PC-3 (cell line): ENCODE measurements at regions not wholly inside any gene's neighbourhood (a gene's known extent, or its start where the extent isn't known, plus 50 kb on each side); places are given as distances from the start of the nearest gene placed in this dataset.

Source experiments
- ATAC-seq: fragments of 200-7000 bp; cut with Tn5 transposase; 2 replicates; pipeline ENCODE4 v1.9.1; 2020; ENCODE audit warnings: mild to moderate bottlenecking, moderate library complexity
- BruUV-seq: library from RNA; stranded (reverse); fragments of 400-500 nt; replicated peaks from 2 replicates; lab custom pipeline; 2021; lab: Mats Ljungman, UMichigan
- CTCF ChIA-PET: fragments of 300-600 bp; sonication (Branson Sonifier 250); formaldehyde crosslinking; loops from one replicate; lab custom pipeline; 2022; ENCODE audit warnings: antibody characterized with exemption; lab: Charles Lee
- POLR2A ChIA-PET: fragments of 300-600 bp; sonication (Branson Sonifier 250); formaldehyde crosslinking; loops from one replicate; lab custom pipeline; 2022; ENCODE audit warnings: antibody characterized with exemption; ENCODE audit not compliant: unreplicated experiment; lab: Charles Lee
- DNase-seq: peaks from one replicate; pipeline ENCODE4 v3.0.0-alpha.2; 2015
- H2AFZ ChIP-seq: fragments of 300-600 bp; sonication (generic); 2 replicates; pipeline ENCODE4 v1.6.0; 2016; ENCODE audit warnings: antibody characterized with exemption, low read length
- H3F3A ChIP-seq: fragments of 300-600 bp; sonication (generic); one replicate; pipeline ENCODE4 v1.6.0; 2017; ENCODE audit warnings: antibody characterized with exemption, low read length, control low read depth, mild to moderate bottlenecking; ENCODE audit not compliant: unreplicated experiment
- H3K27ac ChIP-seq: fragments of 300-600 bp; sonication (generic); 2 replicates; pipeline ENCODE4 v1.5.1; 2016; ENCODE audit warnings: mild to moderate bottlenecking, low read length
- H3K27me3 ChIP-seq: fragments of 300-600 bp; sonication (generic); 2 replicates; pipeline ENCODE4 v1.6.1; 2016; ENCODE audit warnings: low read length, mixed read lengths
- H3K36me3 ChIP-seq: fragments of 300-600 bp; sonication (generic); 2 replicates; pipeline ENCODE4 v1.6.1; 2016; ENCODE audit warnings: low read depth, mixed run types, low read length, mixed read lengths
- H3K4me1 ChIP-seq: fragments of 300-600 bp; sonication (generic); 2 replicates; pipeline ENCODE4 v1.5.1; 2016; ENCODE audit warnings: low read length; ENCODE audit not compliant: insufficient read depth
- H3K4me2 ChIP-seq: fragments of 300-600 bp; sonication (generic); 2 replicates; pipeline ENCODE4 v1.6.0; 2016; ENCODE audit warnings: low read length
- H3K4me3 ChIP-seq: fragments of 300-600 bp; sonication (generic); 2 replicates; pipeline ENCODE4 v1.5.1; 2016; ENCODE audit warnings: mild to moderate bottlenecking, low read length, mixed read lengths
- H3K79me2 ChIP-seq: fragments of 300-600 bp; sonication (generic); 2 replicates; pipeline ENCODE4 v1.6.1; 2017; ENCODE audit warnings: low read length, mixed read lengths
- H3K9ac ChIP-seq: fragments of 300-600 bp; sonication (generic); 2 replicates; pipeline ENCODE4 v1.6.0; 2016; ENCODE audit warnings: mild to moderate bottlenecking, low read length
- H3K9me2 ChIP-seq: fragments of 300-600 bp; sonication (generic); replicated peaks from 2 replicates; pipeline ENCODE4 v1.6.1; 2016; ENCODE audit warnings: mixed run types, low read length, mixed read lengths
- H3K9me3 ChIP-seq: fragments of 300-600 bp; sonication (generic); 2 replicates; pipeline ENCODE4 v1.6.1; 2016; ENCODE audit warnings: low read length, mixed read lengths
- H4K20me1 ChIP-seq: fragments of 300-600 bp; sonication (generic); 2 replicates; pipeline ENCODE4 v1.6.1; 2016; ENCODE audit warnings: low read length, mixed read lengths
- CTCF ChIP-seq: fragments of 300-600 bp; sonication (generic); conservative IDR thresholded peaks from 2 replicates; pipeline ENCODE4 v1.5.1; 2017; ENCODE audit warnings: antibody characterized with exemption, low read depth, mild to moderate bottlenecking, low read length
- EZH2 ChIP-seq: fragments of 300-600 bp; sonication (generic); IDR thresholded peaks from one replicate; pipeline ENCODE4 v1.6.1; 2017; ENCODE audit warnings: antibody characterized with exemption, mild to moderate bottlenecking, low read length; ENCODE audit not compliant: unreplicated experiment
- EZH2phosphoT487 ChIP-seq: fragments of 300-600 bp; sonication (generic); IDR thresholded peaks from 2 replicates; pipeline ENCODE4 v1.6.1; 2018; ENCODE audit warnings: mild to moderate bottlenecking, antibody characterized with exemption, low read length, borderline replicate concordance
- intact Hi-C: fragments of 100-400 bp; cut with micrococcal nuclease; formaldehyde crosslinking; loops from 2 replicates; pipeline ENCODE4 v1.9.0; 2023

GRCh38 chr6:79798841-79799240, 148.5 kb downstream of the ELOVL4 start:
- Histone ChIP-seq H3K27me3 (no peaks in the 10 kb centered on the region), H3K4me2 (no peak overlapping the region), H4K20me1 (no peaks in the 10 kb centered on the region), H3K79me2 (no peaks in the 10 kb centered on the region), H3K9ac (no peak overlapping the region), H3K36me3 (no peaks in the 10 kb centered on the region), H3K9me2 (no peaks in the 10 kb centered on the region), H3K4me1 (no peaks in the 10 kb centered on the region), H3K27ac (no peak overlapping the region), H3K4me3 (no peak overlapping the region), H3F3A (no peaks in the 10 kb centered on the region), H2AFZ (no peak overlapping the region), H3K9me3 (no peaks in the 10 kb centered on the region)
- ChIA-PET POLR2A (no interaction called here), CTCF (no interaction called here)
- intact Hi-C loops, result no loop called here
- no peak for DNase-seq
- TF ChIP-seq CTCF, result no peak
- no peak for TF ChIP-seq EZH2
- TF ChIP-seq EZH2phosphoT487, result no peak
- BruUV-seq, result no TSS peak
- ATAC-seq, result no peak

- H3K9ac ChIP-seq, result no peak overlapping the region
- POLR2A ChIA-PET, result no interaction called here
- H4K20me1 ChIP-seq, result no peaks in the 10 kb centered on the region
- no peaks in the 10 kb centered on the region for H3K36me3 ChIP-seq
- CTCF ChIA-PET, result no interaction called here
- H3K27ac ChIP-seq, result no peak overlapping the region
- intact Hi-C loops, result no loop called here
- no peaks in the 10 kb centered on the region for H3K9me2 ChIP-seq
- no TSS peak for BruUV-seq
- H3K27me3 ChIP-seq, result no peaks in the 10 kb centered on the region
- H2AFZ ChIP-seq, result no peak overlapping the region
- TF ChIP-seq EZH2phosphoT487 (no peak), CTCF (no peak), EZH2 (no peak)
- DNase-seq, result no peak
- ATAC-seq, result no peak
- H3K4me3 ChIP-seq, result no peak overlapping the region
- H3K9me3 ChIP-seq, result no peaks in the 10 kb centered on the region
- no peaks in the 10 kb centered on the region for H3F3A ChIP-seq
- no peak overlapping the region for H3K4me2 ChIP-seq
- no peaks in the 10 kb centered on the region for H3K79me2 ChIP-seq
- no peaks in the 10 kb centered on the region for H3K4me1 ChIP-seq
These were observed 149.4 kb downstream of the ELOVL4 start for GRCh38 chr6:79797912-79798311.

- no peaks in the 10 kb centered on the region for H3F3A ChIP-seq
- no peak overlapping the region for H3K4me3 ChIP-seq
- no peaks in the 10 kb centered on the region for H3K36me3 ChIP-seq
- no peak overlapping the region for H3K4me2 ChIP-seq
- no peak overlapping the region for H3K27ac ChIP-seq
- TF ChIP-seq EZH2 (no peak), CTCF (no peak), EZH2phosphoT487 (no peak)
- H3K9me3 ChIP-seq, result no peaks in the 10 kb centered on the region
- no peaks in the 10 kb centered on the region for H4K20me1 ChIP-seq
- no peaks in the 10 kb centered on the region for H3K79me2 ChIP-seq
- no peaks in the 10 kb centered on the region for H3K9me2 ChIP-seq
- H3K9ac ChIP-seq, result no peak overlapping the region
- no peak for ATAC-seq
- POLR2A ChIA-PET, result no interaction called here
- DNase-seq, result no peak
- CTCF ChIA-PET, result no interaction called here
- H3K4me1 ChIP-seq, result no peaks in the 10 kb centered on the region
- no TSS peak for BruUV-seq
- H3K27me3 ChIP-seq, result no peaks in the 10 kb centered on the region
- intact Hi-C loops, result no loop called here
- H2AFZ ChIP-seq, result no peak overlapping the region
These were observed 150.1 kb downstream of the ELOVL4 start for GRCh38 chr6:79797163-79797764.
